HG03175 (cell line): ENCODE measurements at regions not wholly inside any gene's neighbourhood (a gene's known extent, or its start where the extent isn't known, plus 50 kb on each side); places are given as distances from the start of the nearest gene placed in this dataset.

Source experiments
- ATAC-seq: cut with Tn5 transposase; IDR thresholded peaks from one replicate; pipeline ENCODE4 v1.9.1; 2021; ENCODE audit warnings: mild to moderate bottlenecking, moderate library complexity; ENCODE audit not compliant: unreplicated experiment

DNA sequence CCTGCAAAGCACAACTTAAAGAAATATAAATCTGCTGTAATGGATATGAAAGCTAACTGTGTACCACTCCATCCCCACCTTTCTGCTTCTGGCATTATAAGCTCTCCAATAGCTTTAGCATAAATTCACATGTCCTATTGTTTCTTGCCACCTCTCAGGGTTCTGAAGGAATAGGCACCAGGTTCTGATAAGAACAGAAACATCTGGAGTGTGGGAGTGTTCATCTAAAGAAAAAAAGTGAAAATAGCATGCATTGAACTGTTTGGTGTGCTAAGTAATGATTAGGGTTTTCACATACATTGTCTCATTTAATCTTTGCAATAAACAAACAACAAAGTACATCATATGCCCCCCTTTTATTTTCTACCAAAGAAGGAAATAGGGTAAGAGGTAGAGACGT lies 72.3 kb downstream of the FAM76B start:
- no peak for ATAC-seq

DNA sequence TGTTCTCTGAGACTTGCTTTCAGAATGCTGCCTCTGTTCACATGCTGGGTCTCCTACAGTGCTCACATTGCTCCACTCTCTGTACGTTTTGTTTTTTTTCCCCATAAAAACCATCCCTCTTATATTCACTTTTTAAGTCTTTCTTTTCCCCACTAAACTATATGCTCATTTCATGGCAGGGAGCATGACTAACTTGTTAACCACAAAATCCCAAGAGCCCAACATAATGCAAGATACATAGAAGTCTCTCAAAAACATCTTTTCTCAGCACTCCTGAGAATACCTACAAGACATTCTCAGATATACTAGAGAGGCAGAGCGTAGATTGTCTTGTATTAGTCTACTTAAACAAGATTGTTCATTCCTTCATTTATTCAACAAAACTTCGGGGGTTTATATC lies 73.3 kb downstream of the FAM76B start:
- ATAC-seq: peak; percentile 2

DNA sequence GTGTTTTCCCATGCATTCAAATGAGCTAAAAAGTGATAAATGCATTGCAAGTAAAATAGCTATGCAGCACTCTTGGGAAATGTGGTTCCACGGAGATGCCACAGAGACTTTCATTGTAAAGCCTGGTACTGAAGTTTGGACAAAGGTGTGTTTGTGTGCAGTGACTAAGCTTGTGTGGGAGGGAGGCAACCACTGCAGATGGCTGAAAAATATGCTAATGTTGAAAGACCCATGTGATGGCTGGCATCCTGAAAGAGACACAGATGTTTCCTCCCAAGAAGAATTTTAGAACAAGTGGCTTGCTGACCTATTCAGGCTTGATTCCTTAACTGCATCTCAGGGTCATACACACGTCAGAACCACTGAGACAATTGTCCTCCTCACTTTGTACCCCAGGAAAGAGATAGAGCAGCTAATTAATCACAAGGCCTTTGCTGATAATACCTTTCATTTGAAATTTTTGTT lies 73.8 kb downstream of the FAM76B start:
- ATAC-seq: peak; percentile 67

DNA sequence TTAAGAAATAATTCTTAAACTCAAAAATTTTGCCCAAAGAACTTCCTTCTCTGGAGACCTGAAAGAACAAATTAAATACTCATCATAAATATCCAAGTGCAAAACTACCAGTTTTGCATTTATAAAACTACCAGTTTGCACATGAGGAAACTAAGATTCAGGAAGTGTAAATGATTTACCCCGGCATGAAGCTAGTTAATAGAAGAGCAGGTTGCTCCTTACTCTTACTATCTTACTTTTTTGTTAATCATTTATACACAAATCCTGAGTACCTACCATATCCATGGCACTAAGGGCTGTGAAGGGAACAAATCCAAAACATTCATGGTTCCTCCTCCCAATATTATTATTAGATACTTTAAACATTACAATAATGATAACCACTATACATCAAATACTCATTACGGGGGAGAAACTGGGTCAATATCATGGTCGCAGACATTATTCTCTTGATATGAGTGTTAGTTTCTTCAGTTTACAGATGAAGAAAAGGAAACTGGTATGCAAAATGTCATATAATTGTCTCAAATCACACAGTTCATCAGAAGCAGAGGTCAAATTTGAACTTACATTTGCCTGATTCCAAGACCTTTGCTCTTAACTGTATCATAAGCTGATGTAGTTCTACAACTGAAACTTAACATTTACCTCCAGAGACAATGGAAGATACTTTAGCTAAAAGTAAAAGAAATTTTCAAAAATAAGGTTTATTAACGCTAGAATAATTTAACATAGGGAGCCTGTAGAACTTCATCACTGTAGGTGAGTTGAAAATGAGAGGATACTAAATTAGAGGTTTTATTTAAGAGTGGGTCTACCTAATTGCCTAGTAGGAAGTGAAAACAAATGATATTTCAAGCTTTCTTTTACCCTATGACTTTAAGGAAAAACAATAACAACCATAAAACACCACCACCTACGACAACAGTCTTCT lies 74.5 kb downstream of the FAM76B start:
- ATAC-seq: peak; percentile 37

DNA sequence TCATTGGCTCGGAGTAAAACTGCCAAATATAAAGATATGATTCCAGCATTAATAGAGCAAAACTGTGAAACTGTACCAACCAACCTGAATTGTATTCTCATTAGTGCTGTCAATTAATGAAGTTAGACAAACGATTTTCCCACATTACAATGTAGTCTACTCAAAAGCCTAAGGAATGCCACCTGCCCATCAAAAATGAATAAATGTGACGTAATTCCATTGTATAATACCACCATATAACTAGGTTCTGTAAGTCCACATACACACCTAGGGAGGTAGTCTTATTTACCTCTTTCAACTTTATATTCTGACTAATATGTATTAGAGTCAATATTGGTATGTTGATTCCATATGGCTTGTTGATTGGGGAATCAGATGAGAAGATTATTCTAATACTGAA lies 76.2 kb downstream of the FAM76B start:
- ATAC-seq: no peak

DNA sequence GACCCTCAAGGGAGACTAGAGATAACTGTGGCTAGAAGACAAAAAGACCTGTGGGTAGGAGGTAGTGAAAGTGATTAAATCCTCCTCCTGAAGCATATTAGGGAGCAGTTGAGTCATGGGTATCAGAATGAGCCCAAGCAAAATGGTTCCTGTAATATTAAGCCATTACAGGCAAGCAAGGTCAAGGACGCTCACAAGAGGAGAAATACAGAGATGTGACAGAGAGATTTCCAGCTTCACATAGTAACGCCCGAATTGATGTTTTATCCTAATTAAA lies 77.7 kb downstream of the FAM76B start:
- ATAC-seq: peak; percentile 4

DNA sequence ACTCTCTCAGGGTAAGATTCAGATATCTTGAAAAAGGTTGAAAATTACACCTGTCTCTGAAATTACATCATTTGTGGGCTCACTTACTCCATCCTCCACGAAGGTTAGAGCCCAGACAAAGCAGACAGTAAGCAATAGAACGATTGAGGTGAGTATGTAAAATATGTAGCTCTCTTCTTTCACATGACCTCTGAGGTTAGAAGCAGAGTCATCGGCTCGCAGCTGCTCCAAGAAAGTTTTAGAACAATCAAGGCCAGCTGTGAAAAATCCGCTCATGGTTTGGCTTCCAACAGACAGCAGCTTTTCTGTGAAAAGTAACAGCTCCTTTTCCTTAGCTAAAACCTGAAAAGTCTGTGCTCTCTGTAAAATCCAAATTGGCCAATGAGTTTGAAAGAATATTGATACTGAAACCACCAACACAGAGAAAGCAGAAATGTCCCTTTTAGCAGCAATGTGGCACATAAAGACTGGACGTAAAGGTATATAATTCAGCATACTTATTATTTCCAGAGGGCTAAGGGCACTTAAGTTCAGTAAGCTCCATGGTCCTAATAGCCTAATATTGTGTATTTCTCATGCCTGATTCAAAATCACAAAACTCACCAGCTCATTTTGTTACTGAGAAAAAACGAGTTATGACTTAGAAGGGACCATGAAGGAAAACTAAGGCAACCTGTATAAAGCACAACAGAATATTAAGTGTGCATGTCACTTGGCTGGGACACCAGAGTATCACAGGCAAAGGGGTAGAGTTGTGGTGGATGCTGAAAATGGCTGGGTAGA lies 78.2 kb downstream of the FAM76B start:
- ATAC-seq: peak; percentile 42

DNA sequence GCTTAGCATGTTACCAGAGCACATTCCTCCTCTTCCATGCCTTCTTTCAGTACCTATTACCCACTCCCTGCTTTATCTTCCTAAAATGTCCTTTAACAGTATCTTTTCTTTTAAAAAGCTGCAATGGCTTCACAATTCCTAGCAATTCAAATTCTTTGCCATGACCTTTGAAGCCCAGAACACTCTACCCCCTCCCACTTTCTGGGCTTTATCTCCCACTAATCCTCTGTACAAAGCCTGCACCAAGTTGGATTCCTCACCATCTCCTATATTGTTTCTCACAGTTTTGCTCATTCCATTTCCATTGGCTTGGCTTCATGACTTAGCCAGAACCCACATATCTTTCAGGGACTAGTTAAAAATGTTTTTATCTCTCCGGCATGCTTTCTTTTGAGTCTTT lies 80.9 kb downstream of the FAM76B start:
- ATAC-seq: no peak

DNA sequence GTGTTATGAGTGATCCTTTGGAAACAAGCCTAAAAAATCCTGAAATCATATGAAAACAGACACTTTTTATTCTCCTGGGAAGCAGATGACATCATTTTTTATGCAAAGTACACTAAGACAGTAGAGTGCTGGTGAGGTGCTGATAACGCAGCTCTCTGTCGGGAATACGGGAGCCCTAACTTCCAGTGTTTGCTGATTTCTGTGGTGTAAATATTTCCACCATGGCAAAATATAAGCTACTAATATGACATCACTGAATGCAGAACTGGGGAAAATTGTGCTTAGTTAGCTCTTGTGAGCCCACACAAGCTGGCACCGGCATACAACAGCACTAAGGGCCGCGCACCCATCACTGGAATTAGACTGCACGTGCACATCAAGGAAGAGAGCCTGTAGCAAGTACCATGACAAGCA lies 82.6 kb downstream of the FAM76B start:
- ATAC-seq: no peak

DNA sequence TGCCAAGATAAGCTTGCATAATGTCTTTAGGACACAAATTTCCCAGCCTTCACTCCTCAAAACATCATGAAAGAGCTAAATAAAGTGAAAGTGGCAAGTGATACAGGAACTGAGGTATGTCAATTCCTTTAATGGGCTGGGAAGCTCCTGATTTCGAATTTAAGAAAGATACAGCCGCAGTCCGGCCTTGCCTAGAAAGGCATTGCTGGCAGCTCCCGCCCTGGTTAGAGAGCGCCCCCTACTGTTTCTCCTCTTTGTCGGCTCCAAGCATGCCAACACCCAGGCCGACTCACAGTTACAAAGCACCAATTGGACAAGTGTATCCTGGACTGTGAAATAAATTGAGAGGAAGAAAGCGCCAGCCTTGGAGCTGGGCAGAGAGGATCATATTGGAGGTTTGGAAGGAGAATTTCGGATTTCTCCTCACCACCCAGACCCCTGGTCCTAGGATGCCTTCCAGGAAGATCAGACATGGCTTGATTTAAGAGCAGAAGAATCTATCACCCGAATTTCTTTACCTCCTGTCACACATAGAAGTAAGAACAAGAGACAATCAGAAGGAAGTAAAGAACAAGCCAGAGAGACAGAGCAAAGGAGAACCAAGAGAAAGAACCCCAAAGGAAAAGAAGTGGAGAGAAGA lies 84.0 kb downstream of the FAM76B start:
- ATAC-seq: peak; percentile 89

DNA sequence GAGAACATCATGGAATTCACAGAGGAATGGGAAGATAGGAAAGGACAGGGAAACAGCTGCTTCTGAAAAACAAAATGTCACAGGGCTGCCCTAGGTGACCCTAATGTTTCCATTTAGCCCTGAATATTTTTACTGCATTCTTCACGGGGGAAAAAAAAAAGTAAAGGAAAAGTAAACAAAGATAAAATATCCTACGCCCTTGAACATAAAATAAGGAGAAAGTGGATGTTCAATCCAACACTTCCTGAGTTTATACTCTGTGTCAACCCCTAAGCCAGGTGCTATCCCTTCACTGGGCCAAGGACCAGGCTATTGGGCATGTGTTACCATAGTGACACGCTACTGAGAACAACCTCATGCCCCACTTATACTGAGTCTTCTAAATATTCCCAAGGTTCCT lies 84.7 kb downstream of the FAM76B start:
- no peak for ATAC-seq

DNA sequence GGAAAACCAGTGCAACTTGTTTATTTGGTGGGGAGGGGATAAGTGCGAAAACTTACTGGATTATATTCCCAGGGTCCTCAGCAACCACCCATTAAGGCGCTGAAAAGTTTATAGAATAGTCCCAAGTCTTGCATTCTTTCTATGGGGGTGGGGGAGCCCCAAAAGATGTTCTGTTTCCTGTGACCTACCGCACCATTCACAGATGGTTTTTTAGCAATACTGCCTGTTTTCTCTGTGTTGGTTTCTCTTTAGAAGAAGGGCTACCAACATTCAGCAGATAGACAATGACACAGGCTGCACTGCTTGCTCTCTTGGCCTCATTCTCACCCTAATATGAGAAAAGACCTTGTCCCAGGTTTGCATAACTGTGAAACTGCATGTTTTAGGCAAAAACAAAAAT lies 86.5 kb downstream of the FAM76B start:
- ATAC-seq: no peak

DNA sequence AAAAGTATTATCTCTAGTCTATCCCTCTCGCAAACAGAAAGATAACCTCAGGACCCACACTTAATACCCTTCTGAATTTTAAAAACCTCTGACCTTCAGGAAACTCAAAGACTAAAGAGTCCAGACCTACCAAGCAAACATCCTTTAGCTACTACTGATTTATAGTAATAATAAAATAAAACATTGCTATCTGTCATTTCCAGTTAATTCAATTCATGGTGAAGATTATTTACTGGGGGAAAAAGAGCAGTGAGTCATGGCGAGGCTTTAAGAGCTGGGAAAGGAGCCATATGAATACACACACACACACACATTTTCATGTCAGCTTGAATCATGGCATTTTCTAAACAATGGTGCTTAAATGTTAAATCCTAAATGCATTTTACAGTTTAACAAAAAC lies 87.1 kb downstream of the FAM76B start:
- ATAC-seq: no peak

DNA sequence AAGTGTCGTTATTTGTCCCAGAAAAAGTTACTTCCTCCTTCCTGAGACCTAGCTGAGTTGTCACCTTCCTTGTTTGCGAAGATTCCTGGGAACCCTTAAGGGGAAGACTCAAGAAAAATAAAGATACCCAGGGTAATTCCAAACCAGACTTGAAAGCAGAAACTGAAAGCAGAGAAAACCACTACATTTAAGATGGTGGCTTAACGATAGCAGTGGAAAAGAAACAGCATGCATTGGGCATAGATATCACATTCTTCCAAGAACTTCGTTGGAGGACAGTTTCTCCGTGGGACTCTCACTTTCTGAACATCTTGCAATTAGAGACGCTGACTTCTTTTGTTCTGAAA lies 89.1 kb downstream of the FAM76B start:
- peak; percentile 44 for ATAC-seq

DNA sequence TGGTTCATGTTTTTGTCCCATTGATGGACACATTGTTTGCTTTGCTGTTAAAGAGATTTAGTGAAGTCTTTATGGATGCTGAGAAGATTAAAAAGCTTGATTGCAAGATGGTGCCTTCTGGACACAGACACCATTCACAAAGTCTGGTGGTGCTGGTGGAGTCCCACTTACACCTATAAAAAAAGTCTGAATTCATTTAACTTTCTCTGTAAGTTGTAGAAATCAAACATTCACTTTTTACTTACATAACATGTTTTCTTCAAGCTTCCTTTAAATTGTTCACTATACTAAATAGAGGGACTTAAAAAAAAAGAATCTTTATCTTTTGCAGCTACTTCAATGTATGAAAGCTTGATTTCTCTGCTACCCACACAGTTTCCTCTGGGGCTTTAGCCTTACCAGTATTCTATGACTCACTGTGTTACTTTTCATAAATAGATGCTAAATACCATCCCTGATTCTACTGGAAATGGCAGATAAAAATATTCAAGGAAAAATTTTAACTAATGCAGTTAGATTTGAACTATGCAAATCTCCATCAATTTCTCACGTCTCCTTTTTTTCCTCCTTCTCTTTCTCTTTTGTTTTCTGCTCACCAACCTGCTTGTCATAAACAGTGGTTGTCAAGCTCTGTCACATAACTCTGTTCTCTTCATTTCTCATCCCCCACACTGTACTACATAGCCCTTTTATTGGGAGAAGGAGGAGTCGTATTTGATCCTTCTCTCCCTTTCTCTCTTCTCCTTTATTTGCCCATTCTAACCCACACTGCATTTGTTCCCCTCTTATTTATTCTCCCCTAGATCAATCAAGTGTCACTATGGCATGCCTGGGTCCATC lies 89.7 kb downstream of the FAM76B start:
- ATAC-seq: peak; percentile 55

DNA sequence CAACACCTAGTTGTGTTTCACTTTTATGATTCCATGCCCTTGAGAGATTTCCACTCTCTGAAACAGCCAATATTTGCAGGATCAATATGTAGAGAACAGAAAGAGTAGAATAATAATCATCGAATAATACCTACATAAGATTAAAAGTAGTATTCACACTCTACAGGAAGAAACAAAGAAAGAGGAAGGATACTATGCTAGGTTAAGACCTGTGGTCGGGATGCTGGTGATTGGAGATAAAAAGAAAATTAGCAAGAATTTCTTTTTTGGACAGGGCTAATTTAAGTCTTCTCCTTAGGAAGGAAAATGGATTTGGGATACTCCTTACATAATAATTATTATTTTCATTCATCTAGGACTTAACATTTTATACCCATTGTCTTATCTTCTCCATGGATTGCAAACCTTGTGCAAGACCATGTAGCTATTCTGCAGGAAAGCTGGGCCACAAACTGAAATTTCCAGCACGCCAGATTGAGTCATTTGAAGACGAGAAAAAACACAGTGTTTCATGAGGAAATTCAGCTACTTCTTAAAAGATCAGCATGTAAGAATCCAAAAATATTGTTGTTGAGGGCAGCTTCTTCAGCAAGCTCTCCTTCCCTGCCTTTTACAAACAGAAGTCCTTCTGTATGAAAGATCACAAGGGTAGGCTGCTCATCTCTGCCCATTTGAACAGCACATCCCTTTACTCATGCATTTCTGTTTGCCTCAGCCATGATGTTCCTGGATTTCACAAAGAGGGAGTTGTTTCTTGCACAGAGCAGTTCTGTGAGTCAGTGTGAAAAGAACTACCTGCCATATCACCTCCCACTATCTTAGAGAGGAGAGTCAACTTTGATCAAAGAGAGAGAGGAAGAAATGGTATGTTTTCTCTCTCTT lies 90.7 kb downstream of the FAM76B start:
- ATAC-seq: no peak

DNA sequence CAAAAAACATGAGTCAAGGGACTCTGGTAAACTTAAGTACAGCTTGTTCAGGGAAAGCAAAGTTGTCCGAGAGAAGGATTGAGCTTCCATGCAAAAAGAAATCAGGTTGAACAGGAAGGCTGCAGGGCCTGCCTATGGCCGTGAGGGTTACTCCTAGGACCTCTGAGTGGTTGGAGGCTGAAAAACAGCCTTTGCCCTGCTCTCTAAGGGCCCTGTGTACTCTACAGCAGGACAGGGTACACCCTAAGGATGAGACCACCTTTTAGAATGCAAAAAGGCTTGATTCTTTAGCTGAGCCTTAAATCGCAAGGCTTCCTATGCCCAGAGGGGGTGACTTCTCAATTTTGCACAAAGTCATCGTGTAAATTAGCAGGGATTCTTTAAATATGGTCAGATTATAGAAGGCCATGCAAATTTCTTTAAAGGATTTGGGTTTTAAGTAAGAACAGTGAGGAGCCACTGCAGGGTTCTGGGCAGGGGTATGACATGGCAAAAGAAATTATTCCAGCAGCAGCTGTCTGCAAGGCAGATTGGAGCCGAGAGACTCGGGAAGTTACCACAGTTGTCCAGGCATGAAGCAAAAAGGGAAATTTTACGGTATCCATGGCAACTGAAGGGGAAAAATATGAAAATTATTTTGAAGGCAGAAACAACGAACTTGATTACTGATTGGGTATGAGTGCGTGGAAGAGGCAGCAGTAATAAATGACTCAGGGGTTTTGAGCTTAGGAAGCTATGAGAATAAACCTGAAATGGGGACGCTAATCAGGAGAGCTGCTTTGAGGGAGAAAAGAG lies 91.8 kb downstream of the FAM76B start:
- no peak for ATAC-seq

DNA sequence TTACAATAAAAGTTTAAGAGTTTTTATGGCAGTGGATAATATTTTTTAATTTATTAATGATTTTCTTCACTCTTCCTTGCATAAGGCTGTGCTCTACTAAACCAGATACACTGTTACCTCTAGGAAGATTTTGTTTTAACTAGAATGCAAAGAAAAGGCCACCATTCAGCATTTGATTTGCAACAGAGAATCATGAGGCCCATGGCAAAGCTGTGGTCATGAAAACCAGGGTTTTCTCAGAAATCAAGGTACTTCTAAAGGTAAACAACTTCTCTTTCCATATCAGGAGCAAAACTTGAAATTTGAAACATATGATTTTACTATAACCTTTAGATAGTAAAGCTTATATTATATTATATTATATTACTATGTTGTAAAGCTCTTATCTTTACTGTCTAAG lies 94.4 kb downstream of the FAM76B start:
- no peak for ATAC-seq

DNA sequence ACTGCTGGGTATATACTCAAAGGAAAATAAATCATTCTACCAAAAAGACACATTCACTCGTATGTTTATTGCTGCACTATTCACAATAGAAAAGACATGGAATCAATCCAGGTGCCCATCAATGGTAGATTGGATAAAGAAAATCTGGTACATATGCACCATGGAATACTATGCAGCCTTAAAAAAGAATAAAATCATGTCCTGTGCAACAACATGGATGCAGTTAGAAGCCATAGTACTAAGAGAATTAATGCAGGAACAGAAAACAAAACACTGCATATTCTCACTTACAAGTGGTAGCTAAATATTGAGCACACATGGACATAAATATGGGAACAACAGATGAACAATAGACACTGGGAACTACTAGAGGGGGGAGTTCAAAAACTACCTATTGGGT lies 96.3 kb downstream of the FAM76B start:
- ATAC-seq: no peak
